ENCODE measurements at regions not wholly inside any gene's neighbourhood (a gene's known extent, or its start where the extent isn't known, plus 50 kb on each side); places are given as distances from the start of the nearest gene placed in this dataset.
"Not testable (repeated sequence)": the region's sequence is repeated elsewhere in the genome, so short reads cannot be mapped to it uniquely, and the experiment has no call there.

- DNase-seq (ENCODE audit: low spot score), result no peak
Measured at GRCh38 chr16:65268331-65268730, 146.5 kb upstream of the CDH11 start.

GRCh38 chr16:65263896-65264295 lies 142.0 kb upstream of the CDH11 start:
- no peak for DNase-seq (ENCODE audit: low spot score)

GRCh38 chr16:65260746-65261145 lies 138.9 kb upstream of the CDH11 start:
- DNase-seq (ENCODE audit: low spot score), result no peak

- no peak for DNase-seq (ENCODE audit: low spot score)
Measured at GRCh38 chr16:65254144-65254543, 132.3 kb upstream of the CDH11 start.

GRCh38 chr16:65249768-65250167 lies 127.9 kb upstream of the CDH11 start:
- no peak for DNase-seq (ENCODE audit: low spot score)

GRCh38 chr16:65244787-65245186 lies 122.9 kb upstream of the CDH11 start:
- no peak for DNase-seq (ENCODE audit: low spot score)

GRCh38 chr16:65235339-65236177 lies 113.7 kb upstream of the CDH11 start:
- DNase-seq (ENCODE audit: low spot score), result no peak

GRCh38 chr16:65234721-65235320 lies 113.0 kb upstream of the CDH11 start:
- DNase-seq (ENCODE audit: low spot score), result not testable (repeated sequence)

GRCh38 chr16:65229191-65229662 lies 107.4 kb upstream of the CDH11 start:
- DNase-seq (ENCODE audit: low spot score), result no peak

- DNase-seq (ENCODE audit: low spot score), result no peak
Measured at GRCh38 chr16:65227150-65227835, 105.4 kb upstream of the CDH11 start.

GRCh38 chr16:65226077-65226476 lies 104.2 kb upstream of the CDH11 start:
- no peak for DNase-seq (ENCODE audit: low spot score)

- no peak for DNase-seq (ENCODE audit: low spot score)
Measured at GRCh38 chr16:65225488-65225887, 103.6 kb upstream of the CDH11 start.

GRCh38 chr16:65224994-65225393 lies 103.1 kb upstream of the CDH11 start:
- no peak for DNase-seq (ENCODE audit: low spot score)

- no peak for DNase-seq (ENCODE audit: low spot score)
Measured at GRCh38 chr16:65224471-65224870, 102.6 kb upstream of the CDH11 start.

- no peak for DNase-seq (ENCODE audit: low spot score)
Measured at GRCh38 chr16:65223335-65223734, 101.5 kb upstream of the CDH11 start.

GRCh38 chr16:65222536-65222935 lies 100.7 kb upstream of the CDH11 start:
- DNase-seq (ENCODE audit: low spot score), result no peak

- DNase-seq (ENCODE audit: low spot score), result no peak
Measured at GRCh38 chr16:65222049-65222448, 100.2 kb upstream of the CDH11 start.

GRCh38 chr16:65219786-65220185 lies 97.9 kb upstream of the CDH11 start:
- no peak for DNase-seq (ENCODE audit: low spot score)

- no peak for DNase-seq (ENCODE audit: low spot score)
Measured at GRCh38 chr16:65218348-65218747, 96.5 kb upstream of the CDH11 start.

GRCh38 chr16:65213866-65214595 lies 92.2 kb upstream of the CDH11 start:
- DNase-seq (ENCODE audit: low spot score), result no peak

GRCh38 chr16:65212791-65213190 lies 90.9 kb upstream of the CDH11 start:
- no peak for DNase-seq (ENCODE audit: low spot score)

- no peak for DNase-seq (ENCODE audit: low spot score)
Measured at GRCh38 chr16:65212240-65212639, 90.4 kb upstream of the CDH11 start.
